CD4-positive, alpha-beta T cell treated with Interleukin-10 for 1 hour (primary cell): ENCODE measurements at regions not wholly inside any gene's neighbourhood (a gene's known extent, or its start where the extent isn't known, plus 50 kb on each side); places are given as distances from the start of the nearest gene placed in this dataset.

Experiments
- DNase-seq: peaks from one replicate; pipeline ENCODE4 v3.0.0-alpha.2; 2020

DNA sequence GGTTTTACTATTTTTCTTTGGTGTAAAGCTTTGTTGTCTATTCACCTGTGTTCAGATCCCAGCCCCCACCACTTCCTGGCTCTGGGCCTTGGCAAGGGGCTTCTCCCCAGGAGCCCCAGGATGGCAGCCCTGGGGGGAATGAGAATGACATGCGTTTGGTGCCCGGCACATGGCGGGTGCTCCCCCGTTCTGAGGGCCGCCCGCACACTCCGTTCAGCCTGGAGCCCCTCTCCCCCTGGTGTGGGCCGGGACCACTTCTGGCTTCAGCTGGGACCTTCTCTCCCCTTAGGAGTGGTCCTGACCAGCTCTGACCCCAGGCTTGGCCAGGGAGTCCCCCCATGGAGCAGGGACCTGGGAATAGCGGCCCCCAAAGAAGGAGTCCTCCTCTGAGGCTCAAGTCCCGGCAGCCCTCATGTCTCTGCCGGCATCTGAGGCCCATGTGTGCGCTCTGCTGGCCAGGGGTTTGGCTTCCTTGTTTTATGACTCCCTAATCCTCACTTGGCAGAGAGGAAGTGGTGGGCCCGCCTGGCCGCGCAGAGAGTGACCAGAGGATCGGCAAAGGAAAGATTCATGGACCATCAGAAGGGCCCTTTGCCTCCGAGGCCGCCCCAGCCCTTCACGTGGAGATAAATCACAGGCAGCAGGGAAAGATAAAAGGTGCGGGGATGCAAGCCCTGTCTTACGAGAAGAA lies 57.0 kb upstream of the LMX1B start:
- DNase-seq, result no peak

DNA sequence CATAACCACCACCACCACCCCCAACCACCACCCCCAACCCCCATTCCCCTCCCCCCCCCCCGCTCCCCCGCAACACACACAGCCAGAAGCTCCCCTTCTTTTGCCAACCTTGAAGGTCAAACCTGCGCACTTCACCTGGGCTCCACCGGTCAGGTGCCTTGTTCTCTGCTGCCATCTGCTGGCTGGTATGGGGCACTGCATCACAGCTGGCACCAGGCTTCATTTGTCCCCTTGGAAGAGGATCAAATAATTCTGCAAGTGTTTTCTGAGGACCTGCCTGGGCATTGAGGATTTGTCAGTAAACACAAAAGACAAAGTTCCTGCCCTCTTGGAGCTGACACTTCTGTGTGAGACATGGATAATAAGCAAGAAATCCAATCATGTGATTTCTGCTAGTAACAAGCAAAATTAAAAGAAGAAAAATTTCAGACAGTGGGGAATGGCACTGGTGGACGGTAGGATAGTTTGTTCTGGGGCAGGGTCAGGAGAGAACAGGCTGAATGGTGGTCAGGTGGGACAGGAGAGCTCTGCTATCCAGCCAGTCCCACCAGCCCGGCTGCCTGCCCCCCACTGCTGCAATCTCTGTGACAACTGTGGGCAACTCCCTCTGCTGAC lies 55.6 kb upstream of the LMX1B start:
- DNase-seq, result peak; percentile 69

DNA sequence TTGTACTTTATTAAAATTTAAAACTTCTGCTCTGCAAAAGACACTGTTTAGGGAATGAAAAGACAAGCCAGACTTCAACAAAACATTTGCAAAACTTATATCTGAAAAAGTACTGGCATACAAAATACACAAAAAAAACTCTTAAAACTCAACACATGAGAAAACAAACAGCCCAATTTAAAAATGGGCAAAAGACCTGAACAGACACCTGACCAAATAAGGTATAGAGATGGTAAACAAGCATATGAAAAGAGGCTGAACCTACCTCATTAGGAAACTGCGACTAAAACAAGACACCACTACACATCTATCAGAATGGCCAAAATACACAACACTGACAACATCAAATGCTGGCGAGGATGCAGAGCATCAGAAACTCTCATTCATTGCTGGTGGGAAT lies 54.4 kb upstream of the LMX1B start:
- DNase-seq, result no peak

DNA sequence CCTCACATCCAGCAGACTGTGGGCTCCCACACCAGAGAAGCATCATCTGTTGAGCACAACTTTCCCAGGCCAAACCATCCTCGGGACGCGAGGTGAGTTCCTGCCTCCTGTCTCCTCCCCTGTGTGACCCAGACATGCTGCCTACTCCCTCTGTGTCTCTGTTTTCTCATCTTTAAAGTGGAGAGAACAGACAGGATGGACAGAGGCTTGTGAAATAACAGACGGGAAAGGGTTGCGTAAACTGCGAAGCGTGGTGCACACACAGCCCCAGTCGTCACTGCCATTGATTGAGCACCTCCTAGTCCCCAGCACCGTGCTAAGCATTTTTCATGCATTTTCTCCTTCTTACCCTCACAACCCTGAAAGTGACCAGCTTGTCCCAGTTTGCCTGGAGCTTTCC lies 52.1 kb upstream of the LMX1B start:
- DNase-seq, result no peak

DNA sequence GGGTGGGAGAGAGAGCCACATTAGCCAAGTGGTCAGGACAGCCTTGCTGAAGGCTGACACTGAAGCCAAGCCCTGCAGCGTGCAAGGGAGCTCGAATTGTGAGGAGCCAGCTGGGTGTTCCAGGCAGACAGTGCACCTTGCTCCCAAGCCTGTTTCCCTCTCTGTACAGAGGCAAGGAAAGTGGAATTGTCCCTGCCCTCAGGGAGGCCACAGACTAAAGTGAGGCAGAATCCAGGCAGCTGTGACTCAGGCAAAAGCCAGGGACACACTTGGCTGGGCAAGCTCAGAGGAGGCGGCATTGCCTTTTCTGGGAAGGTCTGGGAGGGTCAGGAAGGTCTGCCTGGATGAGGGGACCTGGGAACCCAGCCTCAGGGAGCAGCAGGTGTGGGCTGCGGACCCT lies 50.2 kb upstream of the LMX1B start:
- no peak for DNase-seq
